IMR-90 (cell line): ENCODE measurements at regions not wholly inside any gene's neighbourhood (a gene's known extent, or its start where the extent isn't known, plus 50 kb on each side); places are given as distances from the start of the nearest gene placed in this dataset.

Experiments used
- ATAC-seq: fragments of 200-7000 bp; cut with Tn5 transposase; 2 replicates; pipeline ENCODE4 v1.9.1; 2020; ENCODE audit warnings: low read depth, mild to moderate bottlenecking, moderate library complexity
- BruUV-seq: library from RNA; stranded (reverse); fragments of 400-500 nt; replicated peaks from 2 replicates; lab custom pipeline; 2021; lab: Mats Ljungman, UMichigan
- CTCF ChIA-PET: fragments of 300-600 bp; formaldehyde crosslinking; extraction: SDS; loops from one replicate; lab custom pipeline; 2021; ENCODE audit warnings: antibody characterized with exemption; lab: Yijun Ruan, JAX
- POLR2A ChIA-PET: fragments of 300-600 bp; sonication (Branson Sonifier 250); formaldehyde crosslinking; loops from one replicate; lab custom pipeline; 2022; ENCODE audit warnings: antibody characterized with exemption; ENCODE audit not compliant: unreplicated experiment; lab: Charles Lee
- DNase-seq: peaks from one replicate; pipeline ENCODE4 v3.0.0; 2013
- H2AFZ ChIP-seq: replicated peaks from 2 replicates; pipeline ENCODE3; 2013; ENCODE audit warnings: low read length, mild to moderate bottlenecking; ENCODE audit not compliant: poor library complexity
- H2AK5ac ChIP-seq: 2 replicates; pipeline ENCODE4 v1.6.1; 2013; ENCODE audit warnings: low read depth, low read length, inconsistent platforms
- H2AK9ac ChIP-seq: replicated peaks from 2 replicates; pipeline ENCODE3; 2013; ENCODE audit warnings: mild to moderate bottlenecking, low read depth, low read length, moderate library complexity; ENCODE audit not compliant: poor library complexity
- H2BK120ac ChIP-seq: 2 replicates; pipeline ENCODE4 v1.6.1; 2013; ENCODE audit warnings: low read depth, low read length, inconsistent platforms
- H2BK15ac ChIP-seq: 3 replicates; pipeline ENCODE4 v1.6.1; 2013; ENCODE audit warnings: low read depth, low read length, inconsistent platforms
- H2BK20ac ChIP-seq: 2 replicates; pipeline ENCODE4 v1.6.1; 2013; ENCODE audit warnings: low read depth, mild to moderate bottlenecking, inconsistent platforms, low read length, moderate library complexity
- H2BK5ac ChIP-seq: 2 replicates; pipeline ENCODE4 v1.6.1; 2013; ENCODE audit warnings: mild to moderate bottlenecking, low read depth, low read length, inconsistent platforms; ENCODE audit not compliant: poor library complexity, severe bottlenecking
- H3K14ac ChIP-seq: replicated peaks from 2 replicates; pipeline ENCODE4 v1.6.1; 2013; ENCODE audit warnings: low read depth, low read length, inconsistent platforms
- H3K18ac ChIP-seq: 2 replicates; pipeline ENCODE4 v1.6.1; 2013; ENCODE audit warnings: low read depth, low read length, control low read depth
- H3K23ac ChIP-seq: 2 replicates; pipeline ENCODE4 v1.6.1; 2013; ENCODE audit warnings: low read depth, low read length, inconsistent platforms
- H3K27ac ChIP-seq: 2 replicates; pipeline ENCODE4 v1.5.1; 2013; ENCODE audit warnings: mild to moderate bottlenecking, control low read depth, low read length; ENCODE audit not compliant: insufficient read depth
- H3K27me3 ChIP-seq: 2 replicates; pipeline ENCODE4 v1.6.1; 2013; ENCODE audit warnings: low read length; ENCODE audit not compliant: control insufficient read depth, insufficient read depth
- H3K36me3 ChIP-seq: 2 replicates; pipeline ENCODE4 v1.6.1; 2013; ENCODE audit warnings: low read length, mixed read lengths; ENCODE audit not compliant: control insufficient read depth, insufficient read depth
- H3K4ac ChIP-seq: 2 replicates; pipeline ENCODE4 v1.6.1; 2013; ENCODE audit warnings: low read depth, low read length, inconsistent platforms
- H3K4me1 ChIP-seq: 2 replicates; pipeline ENCODE4 v1.6.1; 2013; ENCODE audit warnings: low read length, mixed read lengths; ENCODE audit not compliant: control insufficient read depth, insufficient read depth
- H3K4me2 ChIP-seq: 2 replicates; pipeline ENCODE4 v1.6.1; 2013; ENCODE audit warnings: low read depth, mild to moderate bottlenecking, control low read depth, low read length, moderate library complexity
- H3K4me3 ChIP-seq: 2 replicates; pipeline ENCODE4 v1.5.1; 2013; ENCODE audit warnings: low read depth, mild to moderate bottlenecking, control low read depth, low read length, moderate library complexity; ENCODE audit not compliant: insufficient read depth
- H3K56ac ChIP-seq: 2 replicates; pipeline ENCODE4 v1.6.1; 2013; ENCODE audit warnings: low read length, inconsistent platforms; ENCODE audit not compliant: insufficient read depth; ENCODE audit errors: extremely low read depth
- H3K79me1 ChIP-seq, 2 experiments: 2 replicates each; pipeline ENCODE4 v1.6.1; 2013; ENCODE audit warnings: low read length in 2 of 2, inconsistent platforms in 1 of 2, low read depth in 1 of 2
- H3K9ac ChIP-seq: 2 replicates; pipeline ENCODE4 v1.6.1; 2013; ENCODE audit warnings: low read depth, low read length, control low read depth
- H3K9me1 ChIP-seq: 2 replicates; pipeline ENCODE4 v1.6.1; 2013; ENCODE audit warnings: low read length, inconsistent platforms; ENCODE audit not compliant: insufficient read depth
- H3K9me3 ChIP-seq: 2 replicates; pipeline ENCODE4 v1.6.1; 2013; ENCODE audit warnings: low read length; ENCODE audit not compliant: control insufficient read depth, insufficient read depth
- H4K20me1 ChIP-seq: 2 replicates; pipeline ENCODE4 v1.6.1; 2013; ENCODE audit warnings: low read length, inconsistent platforms; ENCODE audit not compliant: insufficient read depth
- H4K5ac ChIP-seq: 2 replicates; pipeline ENCODE4 v1.6.1; 2013; ENCODE audit warnings: mild to moderate bottlenecking, low read depth, low read length, control low read depth
- H4K8ac ChIP-seq, 2 experiments: 2 replicates each; pipeline ENCODE4 v1.6.1; 2013; ENCODE audit warnings: low read depth in 2 of 2, low read length in 2 of 2, control low read depth in 1 of 2, inconsistent platforms in 1 of 2
- H4K91ac ChIP-seq: 2 replicates; pipeline ENCODE4 v1.6.1; 2013; ENCODE audit warnings: low read depth, low read length, inconsistent platforms; ENCODE audit not compliant: insufficient read depth
- CEBPB ChIP-seq: IDR thresholded peaks from 2 replicates; pipeline ENCODE4 v1.6.1; 2012; ENCODE audit warnings: low read depth, low read length, improper control_type of control experiment
- CHD1 ChIP-seq: IDR thresholded peaks from 2 replicates; pipeline ENCODE4 v1.6.1; 2012; ENCODE audit warnings: low read depth, low read length, improper control_type of control experiment
- CTCF ChIP-seq: conservative IDR thresholded peaks from 2 replicates; pipeline ENCODE4 v1.5.1; 2012; ENCODE audit warnings: mild to moderate bottlenecking, low read depth, low read length, improper control_type of control experiment
- MAFK ChIP-seq: IDR thresholded peaks from 2 replicates; pipeline ENCODE4 v1.6.1; 2012; ENCODE audit warnings: low read depth, low read length, improper control_type of control experiment
- RFX5 ChIP-seq: IDR thresholded peaks from 2 replicates; pipeline ENCODE4 v1.8.0; 2012; ENCODE audit warnings: low read depth, mild to moderate bottlenecking, low read length, moderate library complexity
- USF2 ChIP-seq: fragments of 150-350 bp; IDR thresholded peaks from 2 replicates; pipeline ENCODE4 v1.6.1; 2017; ENCODE audit warnings: mild to moderate bottlenecking, antibody characterized with exemption, low read length, low read depth
- dilution Hi-C: fragments of 300-500 bp; cut with HindIII; formaldehyde crosslinking; loops from one replicate; pipeline ENCODE4 v1.14.3; 2018; ENCODE audit warnings: low sequenced_read_pairs; ENCODE audit not compliant: unreplicated experiment
- in situ Hi-C: fragments of 300-500 bp; cut with MboI; formaldehyde crosslinking; loops from 3 replicates; pipeline ENCODE4 v1.14.3; 2019; ENCODE audit warnings: low sequenced_read_pairs, inconsistent platforms, mixed read lengths
- intact Hi-C: fragments of 100-400 bp; cut with micrococcal nuclease; formaldehyde crosslinking; loops from 2 replicates; pipeline ENCODE4 v1.10.0; 2022

- ChIA-PET CTCF (no interaction called here), POLR2A (no interaction called here)
- no peak overlapping the region for H3K23ac ChIP-seq
- H3K9me3 ChIP-seq: no peaks in the 10 kb centered on the region
- H3K27me3 ChIP-seq: no peaks in the 10 kb centered on the region
- DNase-seq: no peak
- H3K4me1 ChIP-seq: no peaks in the 10 kb centered on the region
- no peak overlapping the region for H2AK9ac ChIP-seq
- no peak overlapping the region for H2BK5ac ChIP-seq
- H2BK120ac ChIP-seq: no peak overlapping the region
- H3K79me1 ChIP-seq: no peaks in the 10 kb centered on the region
- H3K9me1 ChIP-seq: peaks cover 2% of the 10 kb centered on the region; the same call in 1 of the 2 replicates
- TF ChIP-seq MAFK (no peak), USF2 (no peak), CTCF (no peak), CEBPB (no peak), CHD1 (no peak), RFX5 (no peak)
- no peak overlapping the region for H4K91ac ChIP-seq
- no peak overlapping the region for H2AK5ac ChIP-seq
- H3K4me3 ChIP-seq: no peak overlapping the region
- no peak overlapping the region for H3K9ac ChIP-seq
- H3K56ac ChIP-seq: no peak overlapping the region
- no peak overlapping the region for H3K18ac ChIP-seq
- no peaks in the 10 kb centered on the region for H4K20me1 ChIP-seq
- no peak for ATAC-seq
- no peak overlapping the region for H2BK20ac ChIP-seq
- no peak overlapping the region for H2AFZ ChIP-seq
- H3K27ac ChIP-seq: no peak overlapping the region
- no peak overlapping the region for H2BK15ac ChIP-seq
- no TSS peak for BruUV-seq
- no peak overlapping the region for H4K5ac ChIP-seq
- H3K4me2 ChIP-seq: no peak overlapping the region
- in situ Hi-C loops (no loop called here), dilution Hi-C loops (no loop called here), intact Hi-C loops (no loop called here)
- H4K8ac ChIP-seq: no peak overlapping the region
- H3K36me3 ChIP-seq: no peaks in the 10 kb centered on the region
- no peak overlapping the region for H3K14ac ChIP-seq
- H3K4ac ChIP-seq: no peak overlapping the region
Measured at GRCh38 chr10:4099202-4099601, 314.2 kb upstream of the KLF6 start.
